NCI-H345 treated with DMSO at 0.1 percent for 48 hours (cell line): ENCODE measurements at regions not wholly inside any gene's neighbourhood (a gene's known extent, or its start where the extent isn't known, plus 50 kb on each side); places are given as distances from the start of the nearest gene placed in this dataset.

Experiments
- DNase-seq: peaks from one replicate; lab custom pipeline; 2025; ENCODE audit not compliant: unreplicated experiment; lab: John Stamatoyannopoulos, UW

- DNase-seq: no peak
Measured at GRCh38 chr2:196433116-196433515, 206.4 kb upstream of the CCDC150 start.

- DNase-seq: no peak
Measured at GRCh38 chr2:196434217-196434616, 205.3 kb upstream of the CCDC150 start.

- no peak for DNase-seq
Measured at GRCh38 chr2:196435189-196435588, 204.3 kb upstream of the CCDC150 start.

GRCh38 chr2:196437626-196438025, 201.9 kb upstream of the CCDC150 start:
- DNase-seq: no peak

- no peak for DNase-seq
Measured at GRCh38 chr2:196439760-196440159, 199.8 kb upstream of the CCDC150 start.

GRCh38 chr2:196440413-196440812, 199.1 kb upstream of the CCDC150 start:
- no peak for DNase-seq

GRCh38 chr2:196441527-196441926, 198.0 kb upstream of the CCDC150 start:
- no peak for DNase-seq

- no peak for DNase-seq
Measured at GRCh38 chr2:196442211-196442610, 197.3 kb upstream of the CCDC150 start.

- DNase-seq: no peak
Measured at GRCh38 chr2:196444442-196444841, 195.1 kb upstream of the CCDC150 start.

- DNase-seq: no peak
Measured at GRCh38 chr2:196445991-196446390, 193.5 kb upstream of the CCDC150 start.

- no peak for DNase-seq
Measured at GRCh38 chr2:196448407-196449079, 191.0 kb upstream of the CCDC150 start.

- no peak for DNase-seq
Measured at GRCh38 chr2:196449083-196449482, 190.4 kb upstream of the CCDC150 start.

GRCh38 chr2:196452758-196453157, 186.8 kb upstream of the CCDC150 start:
- DNase-seq: no peak

GRCh38 chr2:196453613-196454047, 185.9 kb upstream of the CCDC150 start:
- peak; percentile 30 for DNase-seq

GRCh38 chr2:196454492-196454891, 185.0 kb upstream of the CCDC150 start:
- DNase-seq: no peak

- no peak for DNase-seq
Measured at GRCh38 chr2:196459539-196459938, 180.0 kb upstream of the CCDC150 start.

GRCh38 chr2:196463706-196464105, 175.8 kb upstream of the CCDC150 start:
- no peak for DNase-seq

- no peak for DNase-seq
Measured at GRCh38 chr2:196464311-196464710, 175.2 kb upstream of the CCDC150 start.

GRCh38 chr2:196466581-196466980, 172.9 kb upstream of the CCDC150 start:
- no peak for DNase-seq

- no peak for DNase-seq
Measured at GRCh38 chr2:196468394-196468793, 171.1 kb upstream of the CCDC150 start.

- no peak for DNase-seq
Measured at GRCh38 chr2:196473617-196474016, 165.9 kb upstream of the CCDC150 start.

GRCh38 chr2:196475611-196476010, 163.9 kb upstream of the CCDC150 start:
- no peak for DNase-seq

GRCh38 chr2:196478588-196478987, 160.9 kb upstream of the CCDC150 start:
- DNase-seq: no peak
